Breast epithelium (tissue), 3 donors: ENCODE measurements at regions not wholly inside any gene's neighbourhood (a gene's known extent, or its start where the extent isn't known, plus 50 kb on each side); places are given as distances from the start of the nearest gene placed in this dataset.

Experiments
- POLR2AphosphoS5 ChIP-seq, 3 donors: sonication (generic); formaldehyde crosslinking; IDR thresholded peaks; one replicate each; pipeline ENCODE4 v1.6.1; 2017; ENCODE audit warnings: antibody characterized with exemption in 3 of 3
- TF ChIP-seq, protein P1 (sequence below), 3 donors: fragments of 450-650 bp; IDR thresholded peaks; one replicate each; pipeline ENCODE4 v1.5.1; 2016 to 2017; ENCODE audit warnings: antibody characterized with exemption in 3 of 3, mild to moderate bottlenecking in 3 of 3, moderate library complexity in 3 of 3

DNA sequence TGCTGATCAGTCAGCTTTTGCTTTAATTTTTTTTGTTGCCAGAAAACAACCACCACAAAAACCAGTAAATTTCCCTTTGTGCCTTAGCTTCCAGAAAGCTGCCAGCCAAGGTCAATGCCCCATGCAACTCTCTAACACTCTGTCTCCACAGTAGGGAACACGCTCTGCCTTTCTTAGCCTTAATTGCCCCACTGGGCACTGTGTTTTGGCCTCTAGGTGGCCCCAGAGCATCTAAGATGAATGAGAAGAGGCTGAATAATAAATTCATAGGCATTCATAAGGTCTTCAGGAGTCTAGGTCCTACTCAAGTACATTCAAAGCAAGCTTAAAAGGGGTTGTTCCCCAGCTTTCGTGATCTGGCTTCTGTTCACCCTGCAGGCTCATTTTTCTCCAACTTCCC lies 57.7 kb upstream of the PASD1 start:
- TF ChIP-seq POLR2AphosphoS5 (IDR thresholded peaks at IDR 0.05): no peak
- TF ChIP-seq, protein P1, sequence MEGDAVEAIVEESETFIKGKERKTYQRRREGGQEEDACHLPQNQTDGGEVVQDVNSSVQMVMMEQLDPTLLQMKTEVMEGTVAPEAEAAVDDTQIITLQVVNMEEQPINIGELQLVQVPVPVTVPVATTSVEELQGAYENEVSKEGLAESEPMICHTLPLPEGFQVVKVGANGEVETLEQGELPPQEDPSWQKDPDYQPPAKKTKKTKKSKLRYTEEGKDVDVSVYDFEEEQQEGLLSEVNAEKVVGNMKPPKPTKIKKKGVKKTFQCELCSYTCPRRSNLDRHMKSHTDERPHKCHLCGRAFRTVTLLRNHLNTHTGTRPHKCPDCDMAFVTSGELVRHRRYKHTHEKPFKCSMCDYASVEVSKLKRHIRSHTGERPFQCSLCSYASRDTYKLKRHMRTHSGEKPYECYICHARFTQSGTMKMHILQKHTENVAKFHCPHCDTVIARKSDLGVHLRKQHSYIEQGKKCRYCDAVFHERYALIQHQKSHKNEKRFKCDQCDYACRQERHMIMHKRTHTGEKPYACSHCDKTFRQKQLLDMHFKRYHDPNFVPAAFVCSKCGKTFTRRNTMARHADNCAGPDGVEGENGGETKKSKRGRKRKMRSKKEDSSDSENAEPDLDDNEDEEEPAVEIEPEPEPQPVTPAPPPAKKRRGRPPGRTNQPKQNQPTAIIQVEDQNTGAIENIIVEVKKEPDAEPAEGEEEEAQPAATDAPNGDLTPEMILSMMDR (IDR thresholded peaks at IDR 0.05): no peak
